ENCODE measurements at regions not wholly inside any gene's neighbourhood (a gene's known extent, or its start where the extent isn't known, plus 50 kb on each side); places are given as distances from the start of the nearest gene placed in this dataset.

GRCh38 chr4:173858471-173858870, 328.4 kb upstream of the HAND2 start:
- Histone ChIP-seq H3K9ac (ENCODE audit: low read length) (no peak overlapping the region), H4K20me1 (ENCODE audit: low read length) (no peaks in the 10 kb centered on the region), H3F3A (ENCODE audit: low read length, unreplicated experiment) (no peaks in the 10 kb centered on the region), H3K9me2 (replicated peaks; ENCODE audit: low read length) (no peaks in the 10 kb centered on the region), H3K27ac (ENCODE audit: low read length) (no peak overlapping the region), H3K36me3 (ENCODE audit: low read depth, low read length) (no peaks in the 10 kb centered on the region), H3K4me3 (ENCODE audit: low read length) (no peak overlapping the region), H3K27me3 (ENCODE audit: low read length) (peaks cover 22% of the 10 kb centered on the region), H2AFZ (ENCODE audit: low read length) (no peak overlapping the region), H3K79me2 (ENCODE audit: low read length) (no peaks in the 10 kb centered on the region), H3K9me3 (ENCODE audit: low read length) (no peaks in the 10 kb centered on the region), H3K4me1 (ENCODE audit: insufficient read depth, low read length) (no peaks in the 10 kb centered on the region), H3K4me2 (ENCODE audit: low read length) (no peak overlapping the region)
- ChIA-PET CTCF (no interaction called here), POLR2A (ENCODE audit: unreplicated experiment) (no interaction called here)
- intact Hi-C loops (cut with micrococcal nuclease) = no loop called here
- no peak for DNase-seq
- BruUV-seq (replicated peaks) = no TSS peak
- TF ChIP-seq EZH2 (IDR thresholded peaks at IDR 0.05; ENCODE audit: low read length, unreplicated experiment) (no peak), EZH2phosphoT487 (IDR thresholded peaks at IDR 0.05; ENCODE audit: borderline replicate concordance, low read length) (no peak)
- TF ChIP-seq, protein P1, sequence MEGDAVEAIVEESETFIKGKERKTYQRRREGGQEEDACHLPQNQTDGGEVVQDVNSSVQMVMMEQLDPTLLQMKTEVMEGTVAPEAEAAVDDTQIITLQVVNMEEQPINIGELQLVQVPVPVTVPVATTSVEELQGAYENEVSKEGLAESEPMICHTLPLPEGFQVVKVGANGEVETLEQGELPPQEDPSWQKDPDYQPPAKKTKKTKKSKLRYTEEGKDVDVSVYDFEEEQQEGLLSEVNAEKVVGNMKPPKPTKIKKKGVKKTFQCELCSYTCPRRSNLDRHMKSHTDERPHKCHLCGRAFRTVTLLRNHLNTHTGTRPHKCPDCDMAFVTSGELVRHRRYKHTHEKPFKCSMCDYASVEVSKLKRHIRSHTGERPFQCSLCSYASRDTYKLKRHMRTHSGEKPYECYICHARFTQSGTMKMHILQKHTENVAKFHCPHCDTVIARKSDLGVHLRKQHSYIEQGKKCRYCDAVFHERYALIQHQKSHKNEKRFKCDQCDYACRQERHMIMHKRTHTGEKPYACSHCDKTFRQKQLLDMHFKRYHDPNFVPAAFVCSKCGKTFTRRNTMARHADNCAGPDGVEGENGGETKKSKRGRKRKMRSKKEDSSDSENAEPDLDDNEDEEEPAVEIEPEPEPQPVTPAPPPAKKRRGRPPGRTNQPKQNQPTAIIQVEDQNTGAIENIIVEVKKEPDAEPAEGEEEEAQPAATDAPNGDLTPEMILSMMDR (conservative IDR thresholded peaks at IDR 0.05; ENCODE audit: low read depth, low read length) = no peak
- no peak for ATAC-seq

DNA sequence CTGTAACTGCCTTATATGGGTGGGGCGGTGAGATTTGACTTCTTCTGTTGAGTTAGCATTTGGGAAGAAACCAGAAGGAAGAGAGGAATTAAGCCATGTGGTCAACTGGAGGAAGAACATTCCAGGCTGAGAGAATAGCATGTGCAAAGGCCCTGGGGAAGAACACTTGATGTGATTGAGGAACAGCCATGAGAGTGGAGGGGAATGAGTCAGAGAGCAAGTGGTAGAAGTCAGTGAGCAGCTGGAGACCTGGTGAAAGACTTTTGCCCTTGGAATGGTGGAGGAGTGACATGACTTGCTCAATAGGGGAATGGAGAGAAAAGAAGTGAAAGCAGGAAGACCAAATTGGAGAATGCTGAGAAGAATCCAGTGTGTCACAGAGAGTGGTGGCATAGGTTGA, 327.8 kb upstream of the HAND2 start:
- ChIA-PET CTCF (no interaction called here), POLR2A (ENCODE audit: unreplicated experiment) (no interaction called here)
- H3K4me3 ChIP-seq (ENCODE audit: low read length) = no peak overlapping the region
- H3K9ac ChIP-seq (ENCODE audit: low read length) = no peak overlapping the region
- H3K27ac ChIP-seq (ENCODE audit: low read length) = no peak overlapping the region
- no peaks in the 10 kb centered on the region for H3K9me3 ChIP-seq (ENCODE audit: low read length)
- H3F3A ChIP-seq (ENCODE audit: low read length, unreplicated experiment) = no peaks in the 10 kb centered on the region
- intact Hi-C loops (cut with micrococcal nuclease) = no loop called here
- no peak overlapping the region for H2AFZ ChIP-seq (ENCODE audit: low read length)
- DNase-seq (no peak), ATAC-seq (no peak)
- no peaks in the 10 kb centered on the region for H3K36me3 ChIP-seq (ENCODE audit: low read depth, low read length)
- no peaks in the 10 kb centered on the region for H3K79me2 ChIP-seq (ENCODE audit: low read length)
- H3K9me2 ChIP-seq (replicated peaks; ENCODE audit: low read length) = no peaks in the 10 kb centered on the region
- no peaks in the 10 kb centered on the region for H3K4me1 ChIP-seq (ENCODE audit: insufficient read depth, low read length)
- H3K27me3 ChIP-seq (ENCODE audit: low read length) = peaks cover 22% of the 10 kb centered on the region
- no TSS peak for BruUV-seq (replicated peaks)
- H4K20me1 ChIP-seq (ENCODE audit: low read length) = no peaks in the 10 kb centered on the region
- H3K4me2 ChIP-seq (ENCODE audit: low read length) = no peak overlapping the region
- TF ChIP-seq EZH2phosphoT487 (IDR thresholded peaks at IDR 0.05; ENCODE audit: borderline replicate concordance, low read length) (no peak), EZH2 (IDR thresholded peaks at IDR 0.05; ENCODE audit: low read length, unreplicated experiment) (no peak)
- TF ChIP-seq, protein P1 (conservative IDR thresholded peaks at IDR 0.05; ENCODE audit: low read depth, low read length) = no peak

DNA sequence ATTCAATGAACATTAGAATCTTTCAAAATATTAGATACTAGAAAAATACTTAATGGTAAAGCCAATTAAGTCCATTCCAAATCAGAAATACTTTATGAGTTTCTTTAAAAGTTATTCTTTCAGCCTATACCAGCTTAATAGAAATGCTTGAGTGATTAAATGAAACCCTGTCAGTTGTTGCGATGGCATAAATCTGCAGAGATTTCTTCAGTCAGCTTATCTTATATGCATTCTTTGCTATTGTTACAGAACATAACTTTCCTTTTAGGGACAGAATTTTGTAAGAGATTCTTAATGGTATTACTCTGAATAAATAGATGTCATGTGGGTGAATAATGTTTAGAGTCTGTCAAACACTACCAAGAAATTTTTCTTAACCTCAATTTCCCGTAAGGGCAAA, 325.0 kb upstream of the HAND2 start:
- intact Hi-C loops (cut with micrococcal nuclease) = no loop called here
- no peaks in the 10 kb centered on the region for H4K20me1 ChIP-seq (ENCODE audit: low read length)
- TF ChIP-seq EZH2phosphoT487 (IDR thresholded peaks at IDR 0.05; ENCODE audit: borderline replicate concordance, low read length) (no peak), EZH2 (IDR thresholded peaks at IDR 0.05; ENCODE audit: low read length, unreplicated experiment) (no peak)
- TF ChIP-seq, protein P1 (conservative IDR thresholded peaks at IDR 0.05; ENCODE audit: low read depth, low read length) = no peak
- POLR2A ChIA-PET (ENCODE audit: unreplicated experiment) = no interaction called here
- no peak overlapping the region for H2AFZ ChIP-seq (ENCODE audit: low read length)
- no peaks in the 10 kb centered on the region for H3K9me3 ChIP-seq (ENCODE audit: low read length)
- no peak overlapping the region for H3K27ac ChIP-seq (ENCODE audit: low read length)
- no peak overlapping the region for H3K4me2 ChIP-seq (ENCODE audit: low read length)
- H3K27me3 ChIP-seq (ENCODE audit: low read length) = peaks cover 20% of the 10 kb centered on the region
- CTCF ChIA-PET = no interaction called here
- ATAC-seq = no peak
- H3K4me1 ChIP-seq (ENCODE audit: insufficient read depth, low read length) = no peaks in the 10 kb centered on the region
- DNase-seq = no peak
- no TSS peak for BruUV-seq (replicated peaks)
- no peaks in the 10 kb centered on the region for H3K9me2 ChIP-seq (replicated peaks; ENCODE audit: low read length)
- no peak overlapping the region for H3K4me3 ChIP-seq (ENCODE audit: low read length)
- H3K9ac ChIP-seq (ENCODE audit: low read length) = no peak overlapping the region
- no peaks in the 10 kb centered on the region for H3K36me3 ChIP-seq (ENCODE audit: low read depth, low read length)
- H3F3A ChIP-seq (ENCODE audit: low read length, unreplicated experiment) = no peaks in the 10 kb centered on the region
- H3K79me2 ChIP-seq (ENCODE audit: low read length) = no peaks in the 10 kb centered on the region

Data from PC-3 (cell line).